ENCODE measurements at regions not wholly inside any gene's neighbourhood (a gene's known extent, or its start where the extent isn't known, plus 50 kb on each side); places are given as distances from the start of the nearest gene placed in this dataset.
"Not testable (repeated sequence)": the region's sequence is repeated elsewhere in the genome, so short reads cannot be mapped to it uniquely, and the experiment has no call there.

- Histone ChIP-seq H3K9me3 (no peaks in the 10 kb centered on the region), H3K36me3 (no peaks in the 10 kb centered on the region), H3K4me3 (ENCODE audit: low read depth, low read length) (no peak overlapping the region), H3K4me1 (no peaks in the 10 kb centered on the region), H3K27me3 (no peaks in the 10 kb centered on the region)
- no peak for DNase-seq
- no peak for TF ChIP-seq CTCF (IDR thresholded peaks at IDR 0.05; ENCODE audit: low read depth, low read length)
These were observed 488.0 kb upstream of the ATXN8OS start for GRCh38 chr13:69619651-69620050.

- no peak for TF ChIP-seq CTCF (IDR thresholded peaks at IDR 0.05; ENCODE audit: low read depth, low read length)
- DNase-seq: no peak
These were observed 488.8 kb upstream of the ATXN8OS start for GRCh38 chr13:69618838-69619237.

GRCh38 chr13:69618393-69618792, 489.2 kb upstream of the ATXN8OS start:
- Histone ChIP-seq H3K27me3 (no peaks in the 10 kb centered on the region), H3K9me3 (no peaks in the 10 kb centered on the region), H3K4me3 (ENCODE audit: low read depth, low read length) (no peak overlapping the region), H3K36me3 (no peaks in the 10 kb centered on the region), H3K4me1 (no peaks in the 10 kb centered on the region)
- no peak for TF ChIP-seq CTCF (IDR thresholded peaks at IDR 0.05; ENCODE audit: low read depth, low read length)
- DNase-seq: no peak

More at GRCh38 chr13:69618838-69619237, 488.8 kb upstream of the ATXN8OS start:
- Histone ChIP-seq H3K36me3 (no peaks in the 10 kb centered on the region), H3K9me3 (no peaks in the 10 kb centered on the region), H3K4me1 (no peaks in the 10 kb centered on the region), H3K27me3 (no peaks in the 10 kb centered on the region), H3K4me3 (ENCODE audit: low read depth, low read length) (no peak overlapping the region)

- no peaks in the 10 kb centered on the region for H3K4me1 ChIP-seq
- H3K9me3 ChIP-seq: no peaks in the 10 kb centered on the region
- H3K4me3 ChIP-seq (ENCODE audit: low read depth, low read length): no peak overlapping the region
- no peak for TF ChIP-seq CTCF (IDR thresholded peaks at IDR 0.05; ENCODE audit: low read depth, low read length)
- DNase-seq: no peak
- H3K36me3 ChIP-seq: no peaks in the 10 kb centered on the region
- no peaks in the 10 kb centered on the region for H3K27me3 ChIP-seq
These were observed 490.0 kb upstream of the ATXN8OS start for GRCh38 chr13:69617587-69617986.

GRCh38 chr13:69616396-69616795, 491.2 kb upstream of the ATXN8OS start:
- no peak for TF ChIP-seq CTCF (IDR thresholded peaks at IDR 0.05; ENCODE audit: low read depth, low read length)
- H3K36me3 ChIP-seq: no peaks in the 10 kb centered on the region
- no peaks in the 10 kb centered on the region for H3K9me3 ChIP-seq
- DNase-seq: no peak
- H3K4me3 ChIP-seq (ENCODE audit: low read depth, low read length): no peak overlapping the region
- 0 out of 2 replicates have a peak, but pooled peaks cover 3% of the 10 kb centered on the region for H3K4me1 ChIP-seq
- H3K27me3 ChIP-seq: no peaks in the 10 kb centered on the region

- not testable (repeated sequence) for H3K4me1 ChIP-seq; H3K4me3 ChIP-seq (ENCODE audit: low read depth, low read length); H3K36me3 ChIP-seq; H3K27me3 ChIP-seq; DNase-seq; H3K9me3 ChIP-seq
These were observed 492.6 kb upstream of the ATXN8OS start for GRCh38 chr13:69615055-69615454.

GRCh38 chr13:69604698-69605097, 502.9 kb upstream of the ATXN8OS start:
- H3K27me3 ChIP-seq: no peaks in the 10 kb centered on the region
- no peaks in the 10 kb centered on the region for H3K4me1 ChIP-seq
- H3K9me3 ChIP-seq: no peaks in the 10 kb centered on the region
- H3K4me3 ChIP-seq (ENCODE audit: low read depth, low read length): no peak overlapping the region
- DNase-seq: no peak
- H3K36me3 ChIP-seq: no peaks in the 10 kb centered on the region
- TF ChIP-seq CTCF (IDR thresholded peaks at IDR 0.05; ENCODE audit: low read depth, low read length): no peak
